ENCODE measurements at regions not wholly inside any gene's neighbourhood (a gene's known extent, or its start where the extent isn't known, plus 50 kb on each side); places are given as distances from the start of the nearest gene placed in this dataset.

- POLR2A ChIA-PET = no interaction called here
- Mint-ChIP-seq H3K36me3 (peaks cover 0 to 19% (median 4%) of the 10 kb centered on the region in 3 donors), H3K27me3 (peaks cover 0 to 3% (median 0%) of the 10 kb centered on the region in 5 donors), H3K4me1 (no peaks in the 10 kb centered on the region), H3K27ac (peak overlapping the region in 1 of 10 donors; percentile 36), H3K9me3 (peaks cover 0 to 30% (median 10%) of the 10 kb centered on the region in 9 donors), H3K4me3 (no peak overlapping the region)
- ATAC-seq (no peak), DNase-seq (no peak)
Measured at GRCh38 chr3:30097022-30097650, 509.3 kb upstream of the TGFBR2 start.

GRCh38 chr3:30098243-30098642 lies 508.2 kb upstream of the TGFBR2 start:
- H3K27ac Mint-ChIP-seq = no peak overlapping the region
- POLR2A ChIA-PET = no interaction called here

DNA sequence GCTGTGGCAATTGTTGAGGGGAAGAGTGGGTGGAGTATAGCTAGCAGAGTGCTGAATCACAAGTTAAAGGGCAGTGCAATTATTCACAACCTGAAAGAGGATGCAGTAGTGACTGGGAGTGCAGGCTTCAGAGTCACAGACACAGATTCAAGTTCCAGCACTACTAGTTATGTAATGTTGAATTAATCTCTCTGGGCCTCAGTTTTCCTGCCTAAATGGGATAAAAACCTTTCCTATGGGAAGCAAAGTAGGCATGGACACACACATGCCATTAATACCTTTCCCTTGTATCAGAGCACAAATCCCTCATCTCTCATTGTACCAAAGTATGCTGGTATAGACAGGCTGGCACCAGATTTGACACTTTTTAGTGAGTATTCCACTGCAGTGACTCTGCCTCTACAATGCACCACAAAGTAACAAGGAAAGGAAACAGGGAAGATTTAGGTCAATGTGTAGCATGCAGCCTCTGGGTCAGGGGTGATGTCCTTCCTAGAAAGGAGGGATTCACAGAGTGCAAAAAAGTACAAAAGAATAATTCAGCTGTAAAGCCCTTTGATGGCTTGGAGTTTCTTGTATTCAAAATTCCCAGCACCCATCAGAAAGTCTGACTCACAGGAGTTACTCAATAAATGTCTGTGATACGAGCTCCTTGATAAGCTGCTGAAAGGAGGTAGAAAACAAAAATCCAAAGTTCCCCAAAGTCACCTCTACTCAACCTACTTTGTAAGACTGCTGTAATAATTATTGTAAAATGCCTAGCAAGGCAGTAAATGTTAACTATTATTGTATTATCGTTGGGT lies 507.5 kb upstream of the TGFBR2 start:
- peaks cover 0 to 3% (median 0%) of the 10 kb centered on the region in 5 donors for H3K27me3 Mint-ChIP-seq
- ATAC-seq (no peak), DNase-seq (no peak)
- H3K36me3 Mint-ChIP-seq = peaks cover 0 to 19% (median 2%) of the 10 kb centered on the region in 3 donors
- H3K9me3 Mint-ChIP-seq = peaks cover 0 to 27% (median 9%) of the 10 kb centered on the region in 9 donors
- no peak overlapping the region for H3K27ac Mint-ChIP-seq
- H3K4me1 Mint-ChIP-seq = no peaks in the 10 kb centered on the region
- POLR2A ChIA-PET = no interaction called here
- H3K4me3 Mint-ChIP-seq = no peak overlapping the region

More at GRCh38 chr3:30098243-30098642, 508.2 kb upstream of the TGFBR2 start:
- Mint-ChIP-seq H3K4me3 (no peak overlapping the region), H3K4me1 (no peaks in the 10 kb centered on the region), H3K9me3 (peaks cover 0 to 30% (median 9%) of the 10 kb centered on the region in 9 donors), H3K36me3 (peaks cover 0 to 19% (median 4%) of the 10 kb centered on the region in 3 donors), H3K27me3 (peaks cover 0 to 3% (median 0%) of the 10 kb centered on the region in 5 donors)
- DNase-seq (no peak), ATAC-seq (no peak)

DNA sequence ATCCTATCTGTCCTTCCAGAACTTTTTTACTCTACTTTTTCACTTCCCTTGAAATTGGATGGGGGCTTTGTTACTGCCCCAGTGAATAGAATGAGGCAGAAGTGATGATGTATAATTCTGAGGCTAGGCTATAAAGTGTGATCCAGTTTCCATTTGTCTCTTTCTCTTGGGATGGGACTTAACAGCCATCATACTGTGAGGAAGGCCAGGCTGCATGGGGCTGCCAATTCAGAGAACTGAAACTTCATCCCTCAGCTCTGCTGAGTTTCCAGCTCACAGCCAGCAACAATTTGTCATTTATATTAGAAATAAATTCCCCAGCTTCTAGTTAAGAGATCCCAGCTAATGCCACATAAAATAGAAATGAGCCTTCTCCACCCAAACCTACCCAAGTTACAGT lies 504.0 kb upstream of the TGFBR2 start:
- DNase-seq = no peak
- peaks cover 0 to 10% (median 0%) of the 10 kb centered on the region in 5 donors for H3K27me3 Mint-ChIP-seq
- H3K9me3 Mint-ChIP-seq = peaks cover 0 to 12% (median 3%) of the 10 kb centered on the region in 9 donors
- no peak overlapping the region for H3K27ac Mint-ChIP-seq
- POLR2A ChIA-PET = no interaction called here
- no peaks in the 10 kb centered on the region for H3K4me1 Mint-ChIP-seq
- ATAC-seq = no peak
- H3K36me3 Mint-ChIP-seq = peaks cover 0 to 15% (median 0%) of the 10 kb centered on the region in 3 donors
- H3K4me3 Mint-ChIP-seq = no peak overlapping the region

- H3K36me3 Mint-ChIP-seq = peaks cover 0 to 15% (median 0%) of the 10 kb centered on the region in 3 donors
- peaks cover 0 to 12% (median 3%) of the 10 kb centered on the region in 9 donors for H3K9me3 Mint-ChIP-seq
- POLR2A ChIA-PET = no interaction called here
- ATAC-seq (no peak), DNase-seq (no peak)
- no peak overlapping the region for H3K4me3 Mint-ChIP-seq
- no peak overlapping the region for H3K27ac Mint-ChIP-seq
- peaks cover 0 to 10% (median 0%) of the 10 kb centered on the region in 5 donors for H3K27me3 Mint-ChIP-seq
- no peaks in the 10 kb centered on the region for H3K4me1 Mint-ChIP-seq
Measured at GRCh38 chr3:30103186-30103585, 503.2 kb upstream of the TGFBR2 start.

DNA sequence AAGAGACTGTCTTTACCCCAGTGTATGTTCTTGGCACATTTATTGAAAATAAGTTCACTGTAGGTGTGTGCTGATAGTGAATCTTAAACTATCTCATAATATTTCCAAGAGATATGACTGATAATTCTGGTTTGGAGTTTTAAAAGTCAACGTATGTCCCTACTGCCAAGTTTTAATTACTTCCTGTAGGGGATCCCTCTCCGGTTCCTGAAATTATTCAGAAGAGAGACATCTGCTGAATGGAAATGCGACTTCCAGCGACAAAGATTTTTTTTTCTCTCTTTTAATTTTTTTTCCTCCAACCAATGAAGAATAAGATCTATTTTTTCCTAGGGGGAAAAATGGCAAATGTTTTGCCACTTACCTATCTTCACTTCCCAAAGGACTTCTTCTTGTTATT lies 498.9 kb upstream of the TGFBR2 start:
- Mint-ChIP-seq H3K4me1 (peaks cover 0 to 3% (median under 1%) of the 10 kb centered on the region in 4 donors), H3K27me3 (peaks cover 0 to 20% (median 0%) of the 10 kb centered on the region in 5 donors), H3K9me3 (peaks cover 0 to 12% (median 3%) of the 10 kb centered on the region in 9 donors), H3K4me3 (no peak overlapping the region), H3K36me3 (peaks cover 0 to 15% (median 0%) of the 10 kb centered on the region in 3 donors), H3K27ac (no peak overlapping the region)
- POLR2A ChIA-PET = no interaction called here
- ATAC-seq = no peak
- DNase-seq = no peak

- Mint-ChIP-seq H3K4me1 (peaks cover 6 to 11% (median 8%) of the 10 kb centered on the region in 4 donors), H3K4me3 (no peak overlapping the region)
Measured at GRCh38 chr3:30112411-30112810, 494.0 kb upstream of the TGFBR2 start.

DNA sequence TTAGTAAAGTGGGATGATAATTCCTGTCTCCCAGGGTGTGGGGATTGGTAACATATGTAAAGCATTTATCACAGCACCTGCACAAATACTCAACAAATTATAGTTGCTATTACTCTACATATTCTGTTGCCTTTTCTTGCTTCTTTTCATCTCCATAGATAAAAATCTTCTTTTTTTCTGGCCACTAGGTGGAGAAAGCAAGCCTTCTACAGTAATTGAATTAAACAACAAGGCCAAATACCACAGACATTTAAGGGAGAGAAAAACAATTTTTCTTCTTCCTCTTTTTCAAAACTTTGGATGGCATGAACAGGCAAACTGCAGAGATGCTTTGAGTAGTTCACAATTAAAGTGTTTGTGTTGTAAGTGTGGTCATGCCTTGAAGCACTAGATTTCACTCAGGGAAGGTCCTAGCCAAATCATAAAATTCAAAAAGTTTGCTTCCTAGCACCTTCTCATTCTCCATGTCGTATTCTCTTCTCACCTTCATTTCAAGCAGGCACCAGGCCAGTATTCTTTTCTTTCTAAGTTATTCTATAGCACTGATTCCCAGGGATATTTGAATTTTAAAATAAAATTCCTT lies 493.4 kb upstream of the TGFBR2 start:
- DNase-seq (peak in 3 of 10 donors; percentile 59 to 64 (median 60)), ATAC-seq (peak; percentile 43 to 62)
- Mint-ChIP-seq H3K4me3 (no peak overlapping the region), H3K4me1 (peaks cover 7 to 11% (median 8%) of the 10 kb centered on the region in 4 donors), H3K9me3 (no peaks in the 10 kb centered on the region), H3K27me3 (peaks cover 0 to 10% (median 0%) of the 10 kb centered on the region in 5 donors), H3K36me3 (no peaks in the 10 kb centered on the region), H3K27ac (peak overlapping the region in 3 of 10 donors; percentile 11 to 51 (median 42))
- POLR2A ChIA-PET = interaction anchor here (0.6 kb wide), 1 partner anchor 716 kb away, joined by 3 read pairs; no protein-coding TSS in a partner anchor

More at GRCh38 chr3:30112411-30112810, 494.0 kb upstream of the TGFBR2 start:
- DNase-seq = no peak
- POLR2A ChIA-PET = no interaction called here
- no peak overlapping the region for H3K27ac Mint-ChIP-seq
- peaks cover 0 to 10% (median 0%) of the 10 kb centered on the region in 5 donors for H3K27me3 Mint-ChIP-seq
- ATAC-seq = no peak
- H3K36me3 Mint-ChIP-seq = no peaks in the 10 kb centered on the region
- no peaks in the 10 kb centered on the region for H3K9me3 Mint-ChIP-seq

GRCh38 chr3:30113906-30114305 lies 492.5 kb upstream of the TGFBR2 start:
- H3K36me3 Mint-ChIP-seq = no peaks in the 10 kb centered on the region

GRCh38 chr3:30114918-30115317 lies 491.5 kb upstream of the TGFBR2 start:
- no peak for ATAC-seq
- H3K27ac Mint-ChIP-seq = no peak overlapping the region
- no peaks in the 10 kb centered on the region for H3K36me3 Mint-ChIP-seq
- POLR2A ChIA-PET = no interaction called here
- no peak overlapping the region for H3K4me3 Mint-ChIP-seq
- no peaks in the 10 kb centered on the region for H3K27me3 Mint-ChIP-seq
- no peaks in the 10 kb centered on the region for H3K9me3 Mint-ChIP-seq
- peaks cover 7 to 11% (median 8%) of the 10 kb centered on the region in 4 donors for H3K4me1 Mint-ChIP-seq
- DNase-seq = no peak

More at GRCh38 chr3:30113906-30114305, 492.5 kb upstream of the TGFBR2 start:
- Mint-ChIP-seq H3K27me3 (peaks cover 0 to 7% (median 0%) of the 10 kb centered on the region in 5 donors), H3K4me1 (peaks cover 7 to 11% (median 8%) of the 10 kb centered on the region in 4 donors), H3K9me3 (no peaks in the 10 kb centered on the region), H3K27ac (no peak overlapping the region), H3K4me3 (no peak overlapping the region)
- POLR2A ChIA-PET = no interaction called here
- ATAC-seq (no peak), DNase-seq (no peak)

DNA sequence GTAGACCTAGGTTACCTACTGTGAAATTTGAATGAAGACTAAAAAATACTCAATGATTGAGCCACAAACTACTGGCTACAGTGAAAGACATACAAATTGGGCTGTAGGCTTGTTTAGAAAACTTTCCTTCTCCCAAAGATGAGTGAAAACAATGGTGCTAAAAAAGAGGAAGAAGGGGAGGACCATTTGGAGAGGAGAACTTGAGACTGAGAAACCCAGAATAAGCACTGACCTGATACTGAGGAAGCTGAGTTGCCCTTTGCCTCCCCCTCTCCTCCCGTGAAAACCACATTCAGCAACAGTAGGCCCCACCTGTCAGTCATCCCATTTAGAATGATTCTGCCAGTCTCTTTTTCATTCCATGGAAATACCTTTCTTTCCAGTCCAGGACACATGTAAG lies 484.0 kb upstream of the TGFBR2 start:
- no peak for DNase-seq
- no peak for ATAC-seq
- Mint-ChIP-seq H3K36me3 (peaks cover 0 to 4% (median 0%) of the 10 kb centered on the region in 3 donors), H3K9me3 (peaks cover 0 to 10% (median 0%) of the 10 kb centered on the region in 9 donors), H3K4me1 (peaks cover 0 to 1% (median 0%) of the 10 kb centered on the region in 4 donors), H3K27ac (no peak overlapping the region), H3K4me3 (no peak overlapping the region), H3K27me3 (no peaks in the 10 kb centered on the region)
- POLR2A ChIA-PET = no interaction called here

DNA sequence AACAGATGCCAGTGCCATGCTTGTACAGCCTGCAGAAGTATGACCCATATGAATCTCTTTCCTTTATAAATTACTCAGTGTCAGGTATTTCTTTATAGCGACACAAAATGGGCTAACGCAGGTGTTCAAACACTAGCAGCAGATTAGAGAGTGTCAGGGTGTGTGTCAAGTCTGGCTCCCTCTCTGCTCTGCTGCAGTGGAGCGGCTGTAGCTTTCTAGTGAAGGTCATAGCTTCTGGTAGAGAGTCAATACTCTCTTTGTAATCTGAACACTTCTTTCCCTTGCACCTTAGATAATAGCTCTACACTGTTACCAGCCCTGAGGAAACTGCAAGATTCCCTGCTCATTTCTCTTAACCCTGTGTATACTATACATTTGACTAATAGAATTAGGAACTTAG lies 483.2 kb upstream of the TGFBR2 start:
- no peak overlapping the region for H3K27ac Mint-ChIP-seq
- POLR2A ChIA-PET = no interaction called here

More for the DNA sequence above, 483.2 kb upstream of the TGFBR2 start:
- H3K9me3 Mint-ChIP-seq = peaks cover 0 to 19% (median 4%) of the 10 kb centered on the region in 9 donors
- no peak for ATAC-seq
- H3K4me3 Mint-ChIP-seq = no peak overlapping the region
- H3K36me3 Mint-ChIP-seq = peaks cover 0 to 9% (median 0%) of the 10 kb centered on the region in 3 donors
- no peak for DNase-seq
- no peaks in the 10 kb centered on the region for H3K4me1 Mint-ChIP-seq
- H3K27me3 Mint-ChIP-seq = no peaks in the 10 kb centered on the region
